ENCODE measurements at regions not wholly inside any gene's neighbourhood (a gene's known extent, or its start where the extent isn't known, plus 50 kb on each side); places are given as distances from the start of the nearest gene placed in this dataset.

GRCh38 chr6:91135406-91136103 is 548.7 kb upstream of the MAP3K7 start (continued):
- TF ChIP-seq CHD1 (IDR thresholded peaks at IDR 0.05; ENCODE audit: low read depth, low read length) (no peak), RAD21 (IDR thresholded peaks at IDR 0.05 in 1 of 2, conservative IDR thresholded peaks at IDR 0.05 in 1 of 2; ENCODE audit: low read depth in 2 of 2, low read length in 2 of 2) (no peak), CHD2 (IDR thresholded peaks at IDR 0.05; ENCODE audit: low read length) (no peak)

All from H1 (cell line).